OCI-LY3 (cell line): ENCODE measurements at regions not wholly inside any gene's neighbourhood (a gene's known extent, or its start where the extent isn't known, plus 50 kb on each side); places are given as distances from the start of the nearest gene placed in this dataset.

Source experiments
- CTCF ChIP-seq: fragments of 200-600, 300-600 bp; sonication (generic); IDR thresholded peaks from 2 replicates; pipeline ENCODE4 v1.5.1; 2014; ENCODE audit warnings: antibody characterized with exemption, low read length, low read depth
- EZH2phosphoT487 ChIP-seq: fragments of 200-600 bp; shearing (Covaris generic); IDR thresholded peaks from 2 replicates; pipeline ENCODE4 v1.6.1; 2018; ENCODE audit warnings: antibody characterized with exemption, mixed run types, low read depth

GRCh38 chr10:117899181-117899683, 147.5 kb downstream of the RAB11FIP2 start:
- TF ChIP-seq CTCF = no peak
- TF ChIP-seq EZH2phosphoT487 = no peak
